Lower lobe of right lung (tissue), 2 donors: ENCODE measurements at regions not wholly inside any gene's neighbourhood (a gene's known extent, or its start where the extent isn't known, plus 50 kb on each side); places are given as distances from the start of the nearest gene placed in this dataset.

ENCODE experiments used
- ATAC-seq, 2 donors: fragments of 200-7000 bp; cut with Tn5 transposase; one replicate each; pipeline ENCODE4 v1.9.1; 2020 to 2022; ENCODE audit warnings: mild to moderate bottlenecking in 2 of 2, moderate library complexity in 2 of 2
- DNase-seq: peaks from one replicate; pipeline ENCODE4 v3.0.0-alpha.2; 2020
- H3K27ac ChIP-seq: fragments of 200-600 bp; one replicate; pipeline ENCODE4 v1.8.0; 2022
- H3K27me3 ChIP-seq: fragments of 200-600 bp; one replicate; pipeline ENCODE4 v1.8.0; 2022; ENCODE audit warnings: low read depth
- H3K36me3 ChIP-seq: fragments of 200-600 bp; one replicate; pipeline ENCODE4 v1.8.0; 2022; ENCODE audit warnings: mild to moderate bottlenecking
- H3K4me1 ChIP-seq: fragments of 200-600 bp; one replicate; pipeline ENCODE4 v1.8.0; 2022
- H3K4me3 ChIP-seq: fragments of 200-600 bp; one replicate; pipeline ENCODE4 v1.8.0; 2022; ENCODE audit warnings: mild to moderate bottlenecking
- H3K9me3 ChIP-seq: fragments of 200-600 bp; one replicate; pipeline ENCODE4 v1.8.0; 2022
- CTCF ChIP-seq: fragments of 200-600 bp; IDR thresholded peaks from one replicate; pipeline ENCODE4 v1.8.0; 2022; ENCODE audit warnings: antibody characterized with exemption, mild to moderate bottlenecking
- intact Hi-C: fragments of 100-400 bp; cut with DNase I; formaldehyde crosslinking; loops from one replicate; pipeline ENCODE4 v1.11.0; 2022
- donor health status: DM: no; HTN: yes; CAD: no; lungs with severe emphysema.

- no peak for TF ChIP-seq CTCF
- ATAC-seq (no peak), DNase-seq (no peak)
- no peak overlapping the region for H3K4me3 ChIP-seq
- H3K36me3 ChIP-seq = no peaks in the 10 kb centered on the region
- H3K27me3 ChIP-seq = no peaks in the 10 kb centered on the region
- intact Hi-C loops = no loop called here
- no peaks in the 10 kb centered on the region for H3K9me3 ChIP-seq
- H3K4me1 ChIP-seq = no peaks in the 10 kb centered on the region
- H3K27ac ChIP-seq = no peak overlapping the region
Observed at GRCh38 chr3:147939425-147939824, 530.3 kb downstream of the ZIC1 start.

DNA sequence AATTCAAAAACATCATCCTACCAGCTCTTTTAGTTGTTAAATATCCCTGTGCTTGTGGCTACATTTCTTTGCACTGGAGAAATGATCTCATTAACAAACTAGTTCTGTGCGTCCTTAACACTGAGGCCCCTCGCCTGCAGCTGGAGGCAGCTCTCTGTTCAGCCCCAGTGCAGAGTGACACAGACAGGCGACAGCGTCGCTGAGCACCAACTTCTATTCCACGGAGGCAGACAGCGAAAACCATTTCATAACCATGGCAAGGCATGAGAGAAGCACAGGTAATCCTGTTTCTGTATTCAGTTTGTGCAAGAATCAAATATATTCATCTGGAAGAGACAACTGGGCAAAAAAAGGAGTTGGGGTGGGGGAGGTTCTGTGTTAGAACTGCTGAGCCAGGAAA, 530.7 kb downstream of the ZIC1 start:
- DNase-seq (no peak), ATAC-seq (no peak)
- Histone ChIP-seq H3K9me3 (no peaks in the 10 kb centered on the region), H3K36me3 (no peaks in the 10 kb centered on the region), H3K27me3 (no peaks in the 10 kb centered on the region), H3K4me3 (no peak overlapping the region), H3K27ac (no peak overlapping the region), H3K4me1 (no peaks in the 10 kb centered on the region)
- TF ChIP-seq CTCF = no peak
- intact Hi-C loops = no loop called here

- ATAC-seq (no peak), DNase-seq (no peak)
- no peaks in the 10 kb centered on the region for H3K36me3 ChIP-seq
- no peak overlapping the region for H3K4me3 ChIP-seq
- H3K27ac ChIP-seq = no peak overlapping the region
- intact Hi-C loops = no loop called here
- no peaks in the 10 kb centered on the region for H3K27me3 ChIP-seq
- no peaks in the 10 kb centered on the region for H3K4me1 ChIP-seq
- no peaks in the 10 kb centered on the region for H3K9me3 ChIP-seq
- TF ChIP-seq CTCF = no peak
Observed at GRCh38 chr3:147940405-147941193, 531.4 kb downstream of the ZIC1 start.

DNA sequence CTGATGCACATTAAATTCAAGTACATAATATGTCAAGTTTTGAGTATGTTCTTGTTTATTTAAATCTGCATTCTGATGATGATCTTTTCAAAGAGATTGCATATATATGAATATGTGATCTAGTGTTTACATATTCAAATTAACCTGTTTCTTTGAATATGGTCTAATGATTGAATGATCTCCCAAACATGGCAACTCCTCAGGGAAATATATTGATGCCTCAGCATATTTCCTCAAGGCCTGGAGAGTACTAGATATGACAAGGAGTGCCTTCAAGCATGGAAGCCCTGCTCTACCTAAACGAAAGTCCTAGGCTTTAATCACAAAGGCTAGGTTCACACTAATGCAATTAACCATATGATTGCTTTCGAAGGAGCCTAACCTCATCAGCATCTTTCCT, 532.8 kb downstream of the ZIC1 start:
- intact Hi-C loops = no loop called here
- ATAC-seq = no peak
- TF ChIP-seq CTCF = no peak
- H3K27ac ChIP-seq = no peak overlapping the region
- no peaks in the 10 kb centered on the region for H3K9me3 ChIP-seq
- no peak for DNase-seq
- H3K27me3 ChIP-seq = no peaks in the 10 kb centered on the region
- H3K36me3 ChIP-seq = no peaks in the 10 kb centered on the region
- H3K4me1 ChIP-seq = no peaks in the 10 kb centered on the region
- H3K4me3 ChIP-seq = no peak overlapping the region

DNA sequence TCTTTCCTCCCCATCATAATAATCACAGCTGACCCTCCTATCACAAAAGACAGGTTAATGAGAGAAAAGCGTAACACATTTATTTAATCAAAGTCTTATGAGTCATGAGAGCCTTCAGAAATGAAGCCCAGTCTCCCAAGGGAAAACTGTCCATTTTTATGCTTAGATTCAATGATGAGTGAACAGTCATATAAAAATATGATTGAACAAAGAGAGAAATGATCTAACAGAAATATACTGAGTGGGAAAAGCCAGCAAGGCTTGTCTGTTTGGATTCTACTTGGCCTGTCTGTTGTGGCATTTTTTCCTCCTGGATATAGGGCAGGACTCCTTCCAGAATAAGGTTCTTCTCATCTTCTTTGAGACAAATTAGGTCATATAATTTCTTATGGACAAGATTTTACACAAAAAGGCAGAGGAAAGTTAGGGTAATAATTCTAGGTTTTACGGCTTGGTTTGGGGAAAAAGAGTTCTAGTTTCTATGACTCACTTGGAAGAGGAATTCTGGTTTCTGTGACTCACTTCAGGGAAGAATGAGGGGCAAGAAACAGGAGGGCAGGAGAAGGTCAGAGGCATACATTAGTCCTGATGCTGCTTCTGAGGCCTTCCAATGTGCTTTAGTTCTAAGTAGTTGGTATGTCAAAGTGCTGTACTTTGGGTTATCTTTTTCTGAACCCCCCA, 534.2 kb downstream of the ZIC1 start:
- H3K4me1 ChIP-seq = no peaks in the 10 kb centered on the region
- intact Hi-C loops = no loop called here
- ATAC-seq = no peak

More for the DNA sequence above, 534.2 kb downstream of the ZIC1 start:
- DNase-seq = no peak
- no peak overlapping the region for H3K27ac ChIP-seq
- H3K4me3 ChIP-seq = no peak overlapping the region
- no peaks in the 10 kb centered on the region for H3K27me3 ChIP-seq
- no peak for TF ChIP-seq CTCF
- H3K36me3 ChIP-seq = no peaks in the 10 kb centered on the region
- no peaks in the 10 kb centered on the region for H3K9me3 ChIP-seq
